NT2/D1 (cell line): ENCODE measurements at regions not wholly inside any gene's neighbourhood (a gene's known extent, or its start where the extent isn't known, plus 50 kb on each side); places are given as distances from the start of the nearest gene placed in this dataset.

Source experiments
- SUZ12 ChIP-seq: IDR thresholded peaks from 2 replicates; pipeline ENCODE4 v1.6.1; 2011; ENCODE audit not compliant: insufficient read length, insufficient read depth; ENCODE audit errors: extremely low read depth
- YY1 ChIP-seq: IDR thresholded peaks from 2 replicates; pipeline ENCODE4 v1.6.1; 2011; ENCODE audit not compliant: insufficient read length, insufficient read depth
- ZNF274 ChIP-seq: IDR thresholded peaks from 2 replicates; pipeline ENCODE4 v1.6.1; 2011; ENCODE audit warnings: mild to moderate bottlenecking, low read depth, low read length

- no peak for TF ChIP-seq ZNF274
- no peak for TF ChIP-seq SUZ12
- TF ChIP-seq YY1 = no peak
Measured at GRCh38 chr2:167817422-167817821, 430.0 kb downstream of the STK39 start.
